HG03354 (cell line): ENCODE measurements at regions not wholly inside any gene's neighbourhood (a gene's known extent, or its start where the extent isn't known, plus 50 kb on each side); places are given as distances from the start of the nearest gene placed in this dataset.
"Not testable (repeated sequence)": the region's sequence is repeated elsewhere in the genome, so short reads cannot be mapped to it uniquely, and the experiment has no call there.

ENCODE experiments used
- ATAC-seq: cut with Tn5 transposase; IDR thresholded peaks from one replicate; pipeline ENCODE4 v1.9.1; 2021; ENCODE audit warnings: mild to moderate bottlenecking; ENCODE audit not compliant: unreplicated experiment, poor library complexity, severe bottlenecking

GRCh38 chr9:87781331-87781730 is 55.4 kb downstream of the CTSL start:
- no peak for ATAC-seq

GRCh38 chr9:87783180-87783579 is 57.3 kb downstream of the CTSL start:
- ATAC-seq: no peak

GRCh38 chr9:87785315-87785970 is 59.5 kb downstream of the CTSL start:
- ATAC-seq: not testable (repeated sequence)

- no peak for ATAC-seq
Measured at GRCh38 chr9:87786423-87786822, 60.5 kb downstream of the CTSL start.

GRCh38 chr9:87786876-87787275 is 61.0 kb downstream of the CTSL start:
- no peak for ATAC-seq

GRCh38 chr9:87787735-87788134 is 61.8 kb downstream of the CTSL start:
- ATAC-seq: no peak

GRCh38 chr9:87792831-87793288 is 66.9 kb downstream of the CTSL start:
- peak; percentile 83 for ATAC-seq

- no peak for ATAC-seq
Measured at GRCh38 chr9:87793292-87793691, 67.4 kb downstream of the CTSL start.

GRCh38 chr9:87795178-87795577 is 69.3 kb downstream of the CTSL start:
- ATAC-seq: no peak

- no peak for ATAC-seq
Measured at GRCh38 chr9:87796196-87796595, 70.3 kb downstream of the CTSL start.

GRCh38 chr9:87798261-87798833 is 72.4 kb downstream of the CTSL start:
- no peak for ATAC-seq

GRCh38 chr9:87799503-87799902 is 73.6 kb downstream of the CTSL start:
- no peak for ATAC-seq

- ATAC-seq: no peak
Measured at GRCh38 chr9:87800456-87800855, 74.5 kb downstream of the CTSL start.

GRCh38 chr9:87801013-87801412 is 75.1 kb downstream of the CTSL start:
- no peak for ATAC-seq

GRCh38 chr9:87803166-87803565 is 77.2 kb downstream of the CTSL start:
- ATAC-seq: no peak

- no peak for ATAC-seq
Measured at GRCh38 chr9:87803623-87804345, 77.9 kb downstream of the CTSL start.

- ATAC-seq: no peak
Measured at GRCh38 chr9:87805259-87805658, 77.4 kb upstream of the SPATA31E1 start.

GRCh38 chr9:87810008-87810407 is 72.7 kb upstream of the SPATA31E1 start:
- no peak for ATAC-seq

- ATAC-seq: no peak
Measured at GRCh38 chr9:87810679-87811178, 71.9 kb upstream of the SPATA31E1 start.

GRCh38 chr9:87812375-87813118 is 70.1 kb upstream of the SPATA31E1 start:
- no peak for ATAC-seq
